GM12875 (cell line): ENCODE measurements at regions not wholly inside any gene's neighbourhood (a gene's known extent, or its start where the extent isn't known, plus 50 kb on each side); places are given as distances from the start of the nearest gene placed in this dataset.
"Not testable (repeated sequence)": the region's sequence is repeated elsewhere in the genome, so short reads cannot be mapped to it uniquely, and the experiment has no call there.

Source experiments
- H3K4me3 ChIP-seq: one replicate; pipeline ENCODE4 v1.5.1; 2011; ENCODE audit warnings: low read depth, low read length, control low read depth
- TF ChIP-seq, protein P1 (sequence below): IDR thresholded peaks from 2 replicates; pipeline ENCODE4 v1.5.1; 2011; ENCODE audit warnings: low read depth, mild to moderate bottlenecking, control low read depth, inconsistent platforms, low read length, moderate library complexity, borderline replicate concordance; ENCODE audit not compliant: insufficient read depth

DNA sequence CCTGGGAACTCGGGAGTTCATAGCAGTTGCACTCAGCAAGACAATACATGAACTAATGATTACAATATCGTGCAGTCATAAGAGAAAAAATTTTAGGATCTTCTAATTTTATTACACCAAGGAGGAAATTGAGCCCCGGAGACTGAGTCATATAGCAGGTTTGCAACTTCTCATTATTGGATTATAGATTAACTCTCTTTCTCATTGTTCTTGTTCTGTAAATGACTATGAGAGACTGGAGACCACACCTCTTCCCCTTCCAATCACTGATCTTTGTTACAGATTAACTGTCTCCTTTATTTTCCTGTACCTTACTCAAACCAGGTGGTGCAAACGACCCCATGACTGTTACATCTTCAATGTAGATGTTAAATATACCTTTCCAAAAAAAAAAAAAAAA, 435.8 kb upstream of the DDX18 start:
- TF ChIP-seq, protein P1, sequence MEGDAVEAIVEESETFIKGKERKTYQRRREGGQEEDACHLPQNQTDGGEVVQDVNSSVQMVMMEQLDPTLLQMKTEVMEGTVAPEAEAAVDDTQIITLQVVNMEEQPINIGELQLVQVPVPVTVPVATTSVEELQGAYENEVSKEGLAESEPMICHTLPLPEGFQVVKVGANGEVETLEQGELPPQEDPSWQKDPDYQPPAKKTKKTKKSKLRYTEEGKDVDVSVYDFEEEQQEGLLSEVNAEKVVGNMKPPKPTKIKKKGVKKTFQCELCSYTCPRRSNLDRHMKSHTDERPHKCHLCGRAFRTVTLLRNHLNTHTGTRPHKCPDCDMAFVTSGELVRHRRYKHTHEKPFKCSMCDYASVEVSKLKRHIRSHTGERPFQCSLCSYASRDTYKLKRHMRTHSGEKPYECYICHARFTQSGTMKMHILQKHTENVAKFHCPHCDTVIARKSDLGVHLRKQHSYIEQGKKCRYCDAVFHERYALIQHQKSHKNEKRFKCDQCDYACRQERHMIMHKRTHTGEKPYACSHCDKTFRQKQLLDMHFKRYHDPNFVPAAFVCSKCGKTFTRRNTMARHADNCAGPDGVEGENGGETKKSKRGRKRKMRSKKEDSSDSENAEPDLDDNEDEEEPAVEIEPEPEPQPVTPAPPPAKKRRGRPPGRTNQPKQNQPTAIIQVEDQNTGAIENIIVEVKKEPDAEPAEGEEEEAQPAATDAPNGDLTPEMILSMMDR = no peak
- no peak overlapping the region for H3K4me3 ChIP-seq

DNA sequence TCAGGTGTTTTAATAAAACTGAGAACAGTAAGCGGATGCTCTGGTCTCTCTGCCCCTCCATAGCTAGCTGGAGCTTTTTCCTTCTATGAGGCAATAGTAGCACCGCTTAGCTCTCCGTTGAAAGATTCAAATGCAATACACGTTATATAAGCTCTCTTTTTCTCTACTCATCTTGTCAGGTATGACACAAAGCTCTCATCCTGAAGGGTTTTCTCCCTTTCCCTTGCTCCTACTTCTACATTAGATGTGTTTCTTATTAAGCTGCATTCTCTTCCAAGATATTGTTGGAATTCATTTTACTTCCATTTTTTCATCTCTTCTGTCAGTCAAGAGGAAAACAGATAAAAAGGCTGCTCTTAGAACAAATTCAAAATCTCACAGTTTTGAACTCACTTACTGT, 434.6 kb upstream of the DDX18 start:
- H3K4me3 ChIP-seq = no peak overlapping the region
- TF ChIP-seq, protein P1 = no peak

DNA sequence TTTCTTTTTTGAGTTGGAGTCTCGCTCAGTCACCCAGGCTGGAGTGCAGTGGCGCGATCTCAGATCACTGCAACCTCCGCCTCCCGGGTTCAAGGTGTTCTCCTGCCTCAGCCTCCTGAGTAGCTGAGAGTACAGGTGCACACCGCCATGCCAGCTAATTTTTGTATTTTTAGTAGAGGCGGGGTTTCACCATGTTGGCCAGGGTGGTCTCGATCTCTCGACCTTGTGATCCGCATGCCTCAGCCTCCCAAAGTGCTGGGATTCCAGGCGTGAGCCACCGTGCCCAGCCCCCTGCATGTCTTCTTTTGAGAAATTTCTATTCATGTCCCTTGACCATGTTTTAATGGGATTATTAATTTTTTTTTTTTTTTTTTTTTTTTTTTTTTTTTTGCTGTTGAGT, 430.5 kb upstream of the DDX18 start:
- H3K4me3 ChIP-seq = not testable (repeated sequence)

DNA sequence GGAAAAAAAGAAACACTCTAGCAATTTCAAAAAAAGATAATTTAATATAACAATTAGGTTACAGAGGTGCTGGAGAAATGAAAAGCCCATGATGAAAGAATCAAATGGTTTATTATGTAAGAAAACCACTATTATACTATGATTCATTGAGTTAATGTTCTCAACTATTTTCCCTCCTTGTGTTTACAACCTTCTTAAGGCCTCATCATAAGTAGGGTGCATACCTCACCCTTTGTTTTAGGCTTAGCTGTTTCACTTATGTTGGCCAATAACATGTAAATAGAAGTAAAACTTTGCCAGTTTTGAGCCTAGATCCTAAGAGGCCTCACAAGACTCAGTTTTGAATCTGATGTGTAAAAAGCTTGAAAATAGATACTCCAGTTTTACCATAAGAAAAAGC, 418.3 kb upstream of the DDX18 start:
- no peak overlapping the region for H3K4me3 ChIP-seq
- TF ChIP-seq, protein P1 = no peak

DNA sequence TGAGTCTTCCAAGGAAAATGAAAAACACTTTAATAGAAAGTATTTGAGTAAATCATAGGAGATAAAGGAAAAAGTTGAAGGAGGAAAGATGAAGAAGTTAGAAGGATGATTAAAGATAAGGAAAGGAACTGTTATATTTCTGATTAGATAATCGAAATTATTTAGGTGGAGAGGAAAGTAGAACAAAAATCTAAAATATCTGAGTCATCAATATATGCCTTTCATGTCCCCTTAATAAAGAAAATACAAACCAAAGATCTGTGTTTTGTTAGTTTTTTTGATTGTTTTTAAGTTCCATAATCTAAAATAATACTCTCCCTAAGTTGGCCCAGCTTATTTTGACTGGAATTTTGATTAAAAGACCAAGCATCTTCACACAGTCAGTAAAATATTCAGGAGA, 412.9 kb upstream of the DDX18 start:
- no peak overlapping the region for H3K4me3 ChIP-seq
- TF ChIP-seq, protein P1 = no peak

DNA sequence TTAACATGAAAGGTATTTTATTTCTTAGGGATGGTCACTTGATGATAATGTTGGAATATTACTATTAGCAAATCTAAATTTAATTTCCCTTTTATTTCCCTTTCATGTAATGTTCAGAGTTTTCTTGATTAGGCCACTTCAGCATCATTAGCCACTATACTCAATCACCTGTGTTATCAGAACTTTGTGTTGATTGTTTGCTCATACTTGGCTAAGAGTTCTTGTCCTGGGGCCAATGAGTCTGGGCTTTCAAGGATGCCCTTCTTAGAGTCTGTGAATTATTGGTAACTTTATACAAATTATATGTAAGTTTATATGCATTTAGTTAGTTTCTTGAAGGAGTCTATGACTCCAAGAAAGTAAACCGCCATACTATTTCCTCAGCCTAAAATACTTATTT, 408.0 kb upstream of the DDX18 start:
- H3K4me3 ChIP-seq = no peak overlapping the region

DNA sequence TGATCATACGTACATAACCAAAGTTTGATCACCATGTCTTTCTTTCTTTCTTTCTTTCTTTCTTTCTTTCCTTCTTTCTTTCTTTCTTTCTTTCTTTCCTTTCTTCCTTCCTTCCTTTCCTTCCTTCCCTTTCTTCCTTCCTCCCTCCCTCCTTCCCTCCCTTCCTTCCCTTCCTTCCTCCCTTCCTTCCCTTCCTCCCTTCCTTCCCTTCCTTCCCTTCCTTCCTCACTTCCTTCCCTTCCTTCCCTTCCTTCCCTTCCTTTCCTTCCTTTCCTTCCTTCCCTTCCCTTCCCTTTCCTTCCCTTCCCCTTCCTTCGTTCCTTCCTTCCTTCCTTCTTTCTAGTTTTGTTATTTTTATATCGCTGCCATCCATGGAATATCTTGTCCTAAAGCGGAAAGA, 406.7 kb upstream of the DDX18 start:
- TF ChIP-seq, protein P1 = no peak
- H3K4me3 ChIP-seq = no peak overlapping the region

More for the DNA sequence above, 408.0 kb upstream of the DDX18 start:
- TF ChIP-seq, protein P1 = no peak

DNA sequence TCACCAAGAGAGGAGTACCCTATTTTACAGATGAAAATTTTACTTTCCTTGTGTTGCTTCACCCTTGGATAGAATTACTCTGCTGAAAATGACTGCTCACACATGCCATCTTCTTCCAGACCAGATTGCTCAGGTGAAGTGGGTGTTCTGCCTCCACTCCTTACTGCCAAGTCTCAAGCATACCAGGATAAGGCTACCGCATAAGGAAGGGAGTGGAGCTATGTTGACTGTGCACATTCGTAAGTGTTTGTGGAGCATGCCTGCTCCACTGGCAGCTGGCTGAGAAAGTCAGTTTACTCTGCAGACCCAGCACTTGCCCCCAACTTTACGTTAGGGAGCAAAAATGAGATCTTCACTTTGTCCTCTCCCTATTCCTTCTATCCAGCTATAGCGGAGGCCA, 405.0 kb upstream of the DDX18 start:
- TF ChIP-seq, protein P1 = no peak
- H3K4me3 ChIP-seq = no peak overlapping the region
